ENCODE measurements at regions not wholly inside any gene's neighbourhood (a gene's known extent, or its start where the extent isn't known, plus 50 kb on each side); places are given as distances from the start of the nearest gene placed in this dataset.

GRCh38 chr5:101160002-101160401 lies 256.9 kb upstream of the ST8SIA4 start:
- TF ChIP-seq EZH2phosphoT487 (IDR thresholded peaks at IDR 0.05; ENCODE audit: borderline replicate concordance, low read depth, low read length) = no peak
- no peak for TF ChIP-seq CTCF (conservative IDR thresholded peaks at IDR 0.05; ENCODE audit: low read length)

All from OCI-LY7 (cell line).